ENCODE measurements at regions not wholly inside any gene's neighbourhood (a gene's known extent, or its start where the extent isn't known, plus 50 kb on each side); places are given as distances from the start of the nearest gene placed in this dataset.

DNA sequence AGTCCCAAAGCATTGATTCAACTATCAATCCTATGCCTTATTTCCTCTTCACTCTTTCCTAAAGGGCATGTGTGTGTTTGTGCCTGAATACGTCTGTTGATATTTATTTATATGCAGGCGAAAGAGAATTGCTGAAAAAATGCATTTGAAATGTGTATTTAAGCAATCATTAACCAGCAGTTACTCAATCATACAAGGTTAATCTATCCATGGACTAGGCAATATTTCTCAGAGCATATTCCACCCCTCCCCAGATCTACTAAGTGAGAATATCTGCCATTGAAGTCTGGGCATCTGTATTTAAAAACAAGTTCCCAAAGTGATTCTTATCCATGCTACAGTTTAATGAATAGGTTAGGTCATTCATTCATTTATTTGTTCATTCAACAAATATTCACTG is 113.6 kb downstream of the RASGEF1B start:
- Mint-ChIP-seq H3K9me3 (ENCODE audit: low read depth) (no peaks in the 10 kb centered on the region), H3K27me3 (ENCODE audit: low read depth) (peaks cover 26% of the 10 kb centered on the region), H3K36me3 (ENCODE audit: low read depth) (no peaks in the 10 kb centered on the region), H3K4me3 (ENCODE audit: unreplicated experiment) (no peak overlapping the region), H3K27ac (ENCODE audit: unreplicated experiment) (no peak overlapping the region), H3K4me1 (ENCODE audit: low read depth) (no peaks in the 10 kb centered on the region)
- DNase-seq (ENCODE audit: low spot score), result no peak
- TF ChIP-seq, protein P1, sequence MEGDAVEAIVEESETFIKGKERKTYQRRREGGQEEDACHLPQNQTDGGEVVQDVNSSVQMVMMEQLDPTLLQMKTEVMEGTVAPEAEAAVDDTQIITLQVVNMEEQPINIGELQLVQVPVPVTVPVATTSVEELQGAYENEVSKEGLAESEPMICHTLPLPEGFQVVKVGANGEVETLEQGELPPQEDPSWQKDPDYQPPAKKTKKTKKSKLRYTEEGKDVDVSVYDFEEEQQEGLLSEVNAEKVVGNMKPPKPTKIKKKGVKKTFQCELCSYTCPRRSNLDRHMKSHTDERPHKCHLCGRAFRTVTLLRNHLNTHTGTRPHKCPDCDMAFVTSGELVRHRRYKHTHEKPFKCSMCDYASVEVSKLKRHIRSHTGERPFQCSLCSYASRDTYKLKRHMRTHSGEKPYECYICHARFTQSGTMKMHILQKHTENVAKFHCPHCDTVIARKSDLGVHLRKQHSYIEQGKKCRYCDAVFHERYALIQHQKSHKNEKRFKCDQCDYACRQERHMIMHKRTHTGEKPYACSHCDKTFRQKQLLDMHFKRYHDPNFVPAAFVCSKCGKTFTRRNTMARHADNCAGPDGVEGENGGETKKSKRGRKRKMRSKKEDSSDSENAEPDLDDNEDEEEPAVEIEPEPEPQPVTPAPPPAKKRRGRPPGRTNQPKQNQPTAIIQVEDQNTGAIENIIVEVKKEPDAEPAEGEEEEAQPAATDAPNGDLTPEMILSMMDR (IDR thresholded peaks at IDR 0.05), result no peak

DNA sequence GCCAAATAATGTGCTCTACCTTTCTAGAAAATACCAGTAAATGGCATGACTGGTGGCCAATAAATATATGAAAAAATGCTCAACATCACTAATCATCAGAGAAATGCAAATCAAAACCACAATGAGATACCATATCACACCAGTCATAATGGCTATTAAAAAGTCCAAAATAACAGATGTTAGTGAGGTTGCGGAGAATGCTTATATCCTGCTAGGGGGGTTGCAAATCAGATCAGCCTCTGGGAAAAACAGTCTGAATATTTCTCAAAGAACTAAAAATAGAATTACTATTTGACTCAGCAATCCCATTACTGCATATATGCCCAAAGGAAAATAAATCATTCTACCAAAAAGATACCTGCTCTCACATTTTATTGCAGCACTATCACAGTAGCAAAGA is 115.1 kb downstream of the RASGEF1B start:
- TF ChIP-seq, protein P1 (IDR thresholded peaks at IDR 0.05), result no peak
- H3K27ac Mint-ChIP-seq (ENCODE audit: unreplicated experiment), result no peak overlapping the region
- DNase-seq (ENCODE audit: low spot score), result no peak
- no peak overlapping the region for H3K4me3 Mint-ChIP-seq (ENCODE audit: unreplicated experiment)
- H3K4me1 Mint-ChIP-seq (ENCODE audit: low read depth), result no peaks in the 10 kb centered on the region
- H3K27me3 Mint-ChIP-seq (ENCODE audit: low read depth), result peaks cover 31% of the 10 kb centered on the region
- no peaks in the 10 kb centered on the region for H3K9me3 Mint-ChIP-seq (ENCODE audit: low read depth)
- no peaks in the 10 kb centered on the region for H3K36me3 Mint-ChIP-seq (ENCODE audit: low read depth)

DNA sequence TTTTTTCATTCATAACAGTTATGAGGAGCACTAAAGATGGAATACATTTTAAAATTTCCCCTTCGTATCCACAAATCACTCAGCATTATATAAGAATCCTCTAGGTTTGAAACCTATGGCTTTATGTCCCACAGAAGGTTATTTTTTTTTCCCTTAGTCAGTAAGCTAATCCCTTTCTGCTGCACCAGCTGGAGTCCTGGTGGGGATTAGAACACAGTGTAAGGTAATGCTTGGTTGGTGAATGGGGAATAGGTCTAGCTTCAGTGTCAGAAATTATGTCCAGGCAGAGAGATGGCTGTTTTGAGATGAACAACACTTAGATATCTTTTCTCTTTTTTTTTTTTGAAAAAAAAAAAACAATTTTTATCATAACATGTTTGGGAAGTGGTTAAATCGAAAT is 116.6 kb downstream of the RASGEF1B start:
- H3K9me3 Mint-ChIP-seq (ENCODE audit: low read depth), result no peaks in the 10 kb centered on the region
- DNase-seq (ENCODE audit: low spot score), result no peak
- no peak overlapping the region for H3K4me3 Mint-ChIP-seq (ENCODE audit: unreplicated experiment)
- no peaks in the 10 kb centered on the region for H3K36me3 Mint-ChIP-seq (ENCODE audit: low read depth)
- TF ChIP-seq, protein P1 (IDR thresholded peaks at IDR 0.05), result no peak
- no peaks in the 10 kb centered on the region for H3K4me1 Mint-ChIP-seq (ENCODE audit: low read depth)
- no peak overlapping the region for H3K27ac Mint-ChIP-seq (ENCODE audit: unreplicated experiment)
- peaks cover 32% of the 10 kb centered on the region for H3K27me3 Mint-ChIP-seq (ENCODE audit: low read depth)

DNA sequence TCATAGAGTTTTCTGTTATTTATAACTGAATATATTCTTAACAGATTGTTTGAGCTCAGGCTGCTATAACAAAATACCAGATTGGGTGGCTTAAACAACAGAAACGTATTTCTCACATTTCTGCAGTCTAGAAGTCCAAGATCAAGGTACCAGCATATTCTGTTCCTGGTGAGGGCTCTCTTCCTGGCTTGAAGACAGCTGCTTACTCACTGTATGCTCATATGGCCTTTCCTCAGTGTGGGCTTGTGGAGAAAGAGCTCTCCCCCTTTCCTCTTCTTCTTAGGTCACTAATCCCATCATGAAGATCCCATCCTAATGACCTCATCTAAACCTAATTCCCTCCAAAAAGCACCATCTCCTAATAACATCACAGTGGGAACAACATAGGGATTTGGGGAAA is 117.8 kb downstream of the RASGEF1B start:
- no peaks in the 10 kb centered on the region for H3K36me3 Mint-ChIP-seq (ENCODE audit: low read depth)
- H3K9me3 Mint-ChIP-seq (ENCODE audit: low read depth), result no peaks in the 10 kb centered on the region
- H3K27ac Mint-ChIP-seq (ENCODE audit: unreplicated experiment), result no peak overlapping the region
- no peak for DNase-seq (ENCODE audit: low spot score)
- H3K4me3 Mint-ChIP-seq (ENCODE audit: unreplicated experiment), result no peak overlapping the region
- H3K4me1 Mint-ChIP-seq (ENCODE audit: low read depth), result no peaks in the 10 kb centered on the region
- H3K27me3 Mint-ChIP-seq (ENCODE audit: low read depth), result peaks cover 33% of the 10 kb centered on the region
- TF ChIP-seq, protein P1 (IDR thresholded peaks at IDR 0.05), result no peak

DNA sequence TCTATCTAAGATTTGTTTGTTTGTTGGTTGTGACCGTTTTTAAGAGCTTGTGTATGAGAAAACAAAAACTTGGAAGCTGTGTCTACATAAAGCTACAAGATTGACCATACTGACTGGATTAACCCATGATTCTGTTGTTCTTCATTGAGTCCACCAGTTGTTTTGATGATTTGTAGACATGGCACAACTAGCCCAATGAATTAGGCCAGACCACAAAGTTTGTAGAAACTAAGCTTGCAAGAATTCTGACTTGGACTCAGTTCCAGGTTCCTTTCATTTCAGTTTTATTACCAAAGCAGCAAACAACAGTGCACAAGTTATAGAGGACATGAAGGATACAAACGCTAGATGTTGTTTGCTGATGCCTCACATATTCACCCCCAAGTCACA is 119.3 kb downstream of the RASGEF1B start:
- TF ChIP-seq, protein P1 (IDR thresholded peaks at IDR 0.05), result no peak
- no peak overlapping the region for H3K4me3 Mint-ChIP-seq (ENCODE audit: unreplicated experiment)
- H3K4me1 Mint-ChIP-seq (ENCODE audit: low read depth), result no peaks in the 10 kb centered on the region
- H3K36me3 Mint-ChIP-seq (ENCODE audit: low read depth), result no peaks in the 10 kb centered on the region
- H3K27ac Mint-ChIP-seq (ENCODE audit: unreplicated experiment), result no peak overlapping the region
- no peak for DNase-seq (ENCODE audit: low spot score)
- H3K9me3 Mint-ChIP-seq (ENCODE audit: low read depth), result no peaks in the 10 kb centered on the region
- peaks cover 29% of the 10 kb centered on the region for H3K27me3 Mint-ChIP-seq (ENCODE audit: low read depth)

Measured in chondrocyte (in vitro differentiated cells).